ENCODE measurements at regions not wholly inside any gene's neighbourhood (a gene's known extent, or its start where the extent isn't known, plus 50 kb on each side); places are given as distances from the start of the nearest gene placed in this dataset.
"Not testable (repeated sequence)": the region's sequence is repeated elsewhere in the genome, so short reads cannot be mapped to it uniquely, and the experiment has no call there.

DNA sequence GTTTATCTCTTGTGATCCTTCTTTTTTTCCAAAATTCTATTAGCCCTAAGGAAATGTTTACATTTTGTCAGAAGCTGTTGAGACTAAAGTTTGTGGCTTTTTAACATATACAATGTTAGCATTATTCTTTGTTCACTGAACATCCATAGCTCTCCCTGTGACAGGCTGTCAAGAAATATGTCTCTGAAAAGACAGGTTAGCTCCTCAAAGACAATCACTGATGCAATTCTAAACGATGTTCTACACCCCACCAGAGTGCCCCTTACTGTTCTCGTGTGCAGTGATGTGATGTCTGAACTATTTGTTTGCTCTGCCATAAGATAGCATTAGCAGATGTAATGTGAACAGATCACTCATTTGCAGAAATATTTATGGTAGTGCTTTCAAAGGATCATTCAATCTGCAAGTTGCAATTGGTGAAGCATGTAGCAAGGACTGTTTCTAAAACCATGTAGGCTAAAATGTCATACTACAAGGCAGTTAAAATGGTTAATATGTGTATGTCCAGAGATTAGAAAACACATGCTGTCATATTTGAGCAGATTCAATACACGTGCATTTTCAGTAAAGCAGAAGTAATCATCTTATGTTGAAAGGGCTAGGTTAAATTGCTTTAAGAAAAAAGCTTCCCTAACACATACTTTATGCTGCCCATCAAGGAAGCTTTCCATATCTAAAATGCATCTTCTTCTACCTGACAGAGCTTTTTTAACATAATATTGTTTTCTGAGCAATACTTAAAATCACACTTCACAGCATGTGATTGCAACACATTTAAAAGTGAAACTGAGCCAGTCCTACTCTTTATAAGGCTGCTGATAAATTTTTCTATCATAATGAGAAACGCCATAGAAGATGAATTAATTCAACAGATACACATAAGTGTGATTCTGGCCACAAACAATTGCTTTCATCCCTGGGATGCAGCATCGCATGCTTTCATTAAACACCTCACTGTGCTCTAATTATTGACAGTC is 285.7 kb upstream of the UBE2E3 start:
- DNase-seq, result no peak

GRCh38 chr2:180692322-180692721 is 288.1 kb upstream of the UBE2E3 start:
- DNase-seq, result no peak

- not testable (repeated sequence) for DNase-seq
Observed at GRCh38 chr2:180691855-180692223, 288.6 kb upstream of the UBE2E3 start.

DNA sequence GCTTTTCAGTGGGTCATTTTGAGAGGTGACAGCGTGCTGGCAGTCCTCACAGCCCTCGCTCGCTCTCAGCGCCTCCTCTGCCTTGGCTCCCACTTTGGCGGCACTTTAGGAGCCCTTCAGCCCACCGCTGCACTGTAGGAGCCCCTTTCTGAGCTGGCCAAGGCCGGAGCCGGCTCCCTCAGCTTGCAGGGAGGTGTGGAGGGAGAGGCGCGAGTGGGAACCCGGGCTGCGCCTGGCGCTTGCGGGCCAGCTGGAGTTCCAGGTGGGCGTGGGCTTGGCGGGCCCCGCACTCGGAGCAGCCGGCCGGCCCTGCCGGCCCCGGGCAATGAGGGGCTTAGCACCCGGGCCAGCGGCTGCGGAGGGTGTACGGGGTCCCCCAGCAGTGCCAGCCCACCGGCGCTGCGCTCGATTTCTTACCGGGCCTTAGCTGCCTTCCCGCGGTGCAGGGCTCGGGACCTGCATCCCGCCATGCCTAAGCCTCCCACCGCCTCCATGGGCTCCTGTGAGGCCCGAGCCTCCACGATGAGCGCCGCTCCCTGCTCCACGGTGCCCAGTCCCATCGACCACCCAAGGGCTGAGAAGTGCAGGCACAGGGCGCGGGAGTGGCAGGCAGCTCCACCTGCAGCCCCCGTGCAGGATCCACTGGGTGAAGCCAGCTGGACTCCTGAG is 289.1 kb upstream of the UBE2E3 start:
- DNase-seq, result not testable (repeated sequence)

DNA sequence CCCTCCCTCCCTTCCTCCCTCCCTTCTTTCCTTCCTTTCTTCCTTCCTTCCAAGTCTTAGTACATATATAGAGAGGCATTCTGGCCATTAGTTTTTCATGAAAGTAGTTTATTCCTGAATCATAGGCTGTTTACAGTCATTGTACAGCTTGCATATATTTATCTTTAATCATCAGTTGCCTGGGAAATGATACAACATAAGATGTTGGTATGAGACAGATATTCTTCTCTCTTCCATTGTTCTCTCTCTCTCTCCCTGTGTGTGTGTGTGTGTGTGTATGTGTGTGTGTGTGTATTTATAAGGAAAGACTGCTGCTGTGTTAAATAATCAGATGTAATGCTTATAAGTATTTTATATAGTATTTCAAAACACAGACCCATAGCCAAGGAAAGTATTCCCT is 289.8 kb upstream of the UBE2E3 start:
- no peak for DNase-seq

- no peak for DNase-seq
Observed at GRCh38 chr2:180682871-180683270, 297.5 kb upstream of the UBE2E3 start.

DNA sequence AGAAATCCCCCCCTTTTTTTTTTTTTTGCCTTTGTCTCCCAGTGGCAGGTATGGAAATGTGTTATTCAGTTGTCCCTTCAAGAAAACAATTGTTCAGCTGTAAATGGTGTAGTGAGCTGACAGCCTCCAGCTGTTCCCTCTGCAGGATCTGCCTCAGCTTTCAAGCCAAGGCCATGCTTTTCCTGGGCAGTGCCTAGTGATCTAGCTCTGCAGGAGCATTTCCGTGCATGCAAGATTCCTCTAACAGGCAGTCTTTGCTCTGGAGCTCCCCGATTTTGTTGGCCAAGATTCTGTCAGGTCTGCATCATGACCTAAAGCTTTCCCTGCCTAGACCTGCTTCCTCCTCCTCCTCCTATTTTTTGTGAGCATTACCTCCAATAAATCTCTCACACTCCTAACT is 300.7 kb upstream of the UBE2E3 start:
- DNase-seq, result peak; percentile 15

DNA sequence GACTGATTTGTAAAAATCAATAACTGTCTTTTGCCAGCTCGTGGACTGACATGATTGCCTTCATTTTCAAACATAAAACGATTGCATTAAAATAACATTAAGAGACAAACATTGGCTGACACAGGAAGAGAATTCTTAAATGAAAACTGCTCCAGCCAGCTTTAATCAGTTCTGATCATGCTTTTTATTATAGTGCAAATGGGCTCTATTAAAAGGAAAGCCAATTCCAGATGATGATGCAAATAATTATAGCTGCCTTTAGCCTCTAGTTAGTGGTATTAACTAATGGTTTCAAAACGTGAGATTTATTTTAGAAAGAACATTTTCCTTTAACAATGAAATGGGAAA is 301.8 kb upstream of the UBE2E3 start:
- no peak for DNase-seq

DNA sequence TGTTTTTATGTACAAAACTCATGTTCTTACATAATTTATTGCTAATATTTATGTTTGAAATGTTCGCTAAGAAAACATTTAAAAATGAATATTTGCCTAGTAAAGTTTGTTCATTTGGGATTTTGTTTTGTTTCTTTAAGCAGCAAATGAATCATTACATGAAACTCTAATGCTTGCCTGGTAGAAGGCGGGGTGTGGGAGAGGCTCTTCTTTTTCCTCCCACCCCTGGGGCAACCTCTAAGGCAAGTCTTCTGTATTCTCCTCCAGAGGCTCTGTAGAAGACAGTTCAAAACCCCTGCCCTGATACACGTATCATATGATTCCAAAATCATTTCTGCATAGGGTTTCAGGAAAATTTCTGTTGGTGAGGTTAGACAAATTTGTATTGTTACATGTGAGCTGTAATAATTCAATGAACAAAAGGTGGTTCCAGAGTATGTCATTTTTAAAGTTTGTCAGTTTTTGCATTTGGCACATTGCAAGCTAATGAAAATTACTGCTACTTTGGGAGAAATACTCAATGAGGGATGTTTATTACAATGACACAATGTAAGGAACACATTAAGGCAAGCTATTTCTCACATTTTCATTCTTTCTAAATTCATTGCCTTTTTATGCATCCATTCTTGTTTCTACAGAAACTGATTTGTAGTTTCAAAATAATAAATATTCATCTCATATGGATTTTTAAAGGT is 302.3 kb upstream of the UBE2E3 start:
- DNase-seq, result no peak

- no peak for DNase-seq
Observed at GRCh38 chr2:180677200-180677599, 303.2 kb upstream of the UBE2E3 start.

- no peak for DNase-seq
Observed at GRCh38 chr2:180676520-180677025, 303.8 kb upstream of the UBE2E3 start.

GRCh38 chr2:180675170-180675569 is 305.2 kb upstream of the UBE2E3 start:
- DNase-seq, result no peak

GRCh38 chr2:180672377-180672776 is 308.0 kb upstream of the UBE2E3 start:
- DNase-seq, result no peak

DNA sequence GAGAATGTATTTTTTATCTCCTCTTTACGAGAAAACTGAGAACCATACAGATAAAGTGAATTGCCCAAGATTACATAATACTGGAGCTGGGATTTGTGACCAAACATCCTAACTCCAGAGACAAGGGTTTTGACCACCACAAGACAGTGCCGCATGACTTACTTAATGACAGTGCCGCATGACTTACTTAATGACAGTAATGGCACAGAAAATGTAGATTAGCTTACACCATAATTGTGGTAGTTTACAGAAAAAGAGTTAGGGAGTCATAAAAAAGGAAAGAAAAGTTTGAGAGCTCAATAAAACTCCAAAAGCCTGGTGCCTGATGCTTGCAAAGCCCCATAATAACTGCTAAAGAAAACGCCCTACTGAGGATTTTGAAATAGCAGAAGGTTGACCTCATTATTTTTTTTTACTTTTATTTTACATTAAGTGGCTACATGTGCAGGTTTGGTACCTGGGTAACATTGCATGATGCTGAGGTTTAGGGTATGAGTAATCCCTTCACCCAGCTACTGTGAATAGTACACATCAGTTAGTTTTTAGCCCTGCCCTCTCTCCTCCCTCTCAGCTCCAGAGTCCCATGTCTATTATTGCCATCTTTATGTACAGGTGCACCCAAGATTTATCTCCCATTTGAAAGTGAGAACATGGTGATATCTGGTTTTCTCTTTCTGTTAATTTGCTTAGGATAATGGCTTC is 310.0 kb upstream of the UBE2E3 start:
- no peak for DNase-seq

DNA sequence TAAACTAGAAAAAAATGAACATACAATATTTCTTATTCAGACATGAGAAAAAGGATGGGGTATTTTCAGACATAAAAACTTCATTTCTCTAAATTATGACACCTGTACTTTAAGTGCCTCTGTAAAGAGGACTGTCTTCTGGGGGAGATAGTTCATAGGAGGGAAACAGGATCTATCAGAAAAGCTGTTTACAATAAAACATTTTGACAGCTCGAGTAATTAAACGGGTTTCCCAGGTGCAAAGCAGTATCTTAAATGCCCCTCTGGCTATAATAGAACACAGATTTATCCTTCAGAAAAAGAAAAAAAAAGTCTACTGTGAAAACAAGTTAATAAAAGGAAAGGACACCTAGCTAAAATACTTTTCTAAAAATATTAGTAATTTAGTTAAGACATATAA is 311.4 kb upstream of the UBE2E3 start:
- DNase-seq, result no peak

GRCh38 chr2:180664507-180664906 is 315.9 kb upstream of the UBE2E3 start:
- DNase-seq, result no peak

DNA sequence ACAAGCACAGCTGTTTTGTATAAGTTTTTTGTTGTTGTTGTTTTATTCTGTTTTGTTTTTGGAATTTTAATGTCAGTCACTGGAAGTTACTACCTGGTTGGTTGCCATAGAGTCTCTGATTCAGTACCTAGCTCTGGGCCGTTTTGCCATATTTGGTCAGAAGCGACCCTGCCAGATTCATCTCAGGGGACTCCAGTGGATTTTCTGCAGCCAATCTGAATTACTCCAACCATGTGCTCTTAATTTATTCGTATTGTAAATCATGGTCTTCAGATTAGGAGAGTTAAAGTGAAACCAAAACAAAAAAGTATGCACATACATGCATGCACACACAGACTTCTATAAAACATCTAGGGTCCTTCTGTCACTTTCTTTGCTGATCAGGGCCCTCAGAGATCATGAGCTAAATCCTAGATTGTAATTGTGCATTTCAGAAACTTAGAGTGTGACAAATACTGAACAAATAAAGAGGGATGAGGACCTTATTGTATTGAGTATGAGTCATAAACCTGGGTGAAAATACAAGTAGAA is 317.4 kb upstream of the UBE2E3 start:
- no peak for DNase-seq

GRCh38 chr2:180662521-180662920 is 317.9 kb upstream of the UBE2E3 start:
- no peak for DNase-seq

GRCh38 chr2:180661686-180662030 is 318.7 kb upstream of the UBE2E3 start:
- DNase-seq, result no peak

- no peak for DNase-seq
Observed at GRCh38 chr2:180660881-180661685, 319.3 kb upstream of the UBE2E3 start.

DNA sequence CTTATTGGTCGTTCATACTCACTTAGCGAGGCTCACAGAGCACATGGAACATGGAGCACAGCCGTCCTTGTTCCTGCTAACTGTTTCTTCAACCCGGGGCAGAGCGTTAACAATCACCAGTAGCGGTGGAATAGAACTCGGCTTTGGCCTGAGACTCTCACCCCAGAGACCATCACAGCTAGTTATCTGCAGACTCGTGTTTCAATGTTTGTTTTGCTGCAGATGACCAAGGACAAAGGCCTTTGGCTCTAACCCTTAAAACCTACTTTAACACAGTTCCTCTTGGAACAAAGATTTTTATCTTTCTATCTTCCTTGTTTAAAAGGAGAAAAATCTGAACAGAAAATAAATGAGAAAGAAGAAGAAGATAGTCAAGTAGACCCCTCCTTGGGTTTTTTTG is 320.2 kb upstream of the UBE2E3 start:
- DNase-seq, result no peak

- DNase-seq, result no peak
Observed at GRCh38 chr2:180657054-180657453, 323.4 kb upstream of the UBE2E3 start.
